Vagina (tissue), 2 donors: ENCODE measurements at regions not wholly inside any gene's neighbourhood (a gene's known extent, or its start where the extent isn't known, plus 50 kb on each side); places are given as distances from the start of the nearest gene placed in this dataset.

Source experiments
- DNase-seq, 2 donors: peaks; one replicate each; pipeline ENCODE4 v3.0.0-alpha.2; 2017; ENCODE audit errors: extremely low spot score in 2 of 2
- H3K27ac ChIP-seq: fragments of 200-600 bp; sonication (generic); one replicate; pipeline ENCODE4 v1.5.1; 2019
- H3K27me3 ChIP-seq: fragments of 200-600 bp; sonication (generic); one replicate; pipeline ENCODE4 v1.5.1; 2019
- H3K36me3 ChIP-seq, 2 donors: fragments of 200-600 bp; sonication (generic); one replicate each; pipeline ENCODE4 v1.5.1; 2017 to 2019
- H3K4me1 ChIP-seq: fragments of 200-600 bp; sonication (generic); one replicate; pipeline ENCODE4 v1.5.1; 2019
- H3K4me3 ChIP-seq, 2 donors: fragments of 200-600 bp; sonication (generic); 1 replicate in 1 of 2; 2 replicates in 1 of 2; pipeline ENCODE4 v1.5.1; 2016 to 2019
- H3K9me3 ChIP-seq: fragments of 200-600 bp; sonication (generic); one replicate; pipeline ENCODE4 v1.5.1; 2019
- CTCF ChIP-seq, 3 experiments: fragments of 450-650 bp in 2 of 3; fragments of 200-600 bp in 1 of 3; sonication (generic) in 1 of 3; IDR thresholded peaks; one replicate each; pipeline ENCODE4 v1.5.1; 2017 to 2019; ENCODE audit warnings: antibody characterized with exemption in 3 of 3, mild to moderate bottlenecking in 2 of 3, moderate library complexity in 2 of 3
- POLR2A ChIP-seq, 2 donors: fragments of 450-650 bp; IDR thresholded peaks; one replicate each; pipeline ENCODE4 v1.6.1; 2017; ENCODE audit warnings: antibody characterized with exemption in 2 of 2, mild to moderate bottlenecking in 2 of 2, moderate library complexity in 2 of 2
- POLR2AphosphoS5 ChIP-seq, 2 donors: sonication (generic); formaldehyde crosslinking; IDR thresholded peaks; one replicate each; pipeline ENCODE4 v1.9.0; 2017; ENCODE audit warnings: antibody characterized with exemption in 2 of 2, mild to moderate bottlenecking in 2 of 2, low read depth in 1 of 2; ENCODE audit not compliant: insufficient read depth in 1 of 2
- intact Hi-C: fragments of 100-400 bp; cut with DNase I; formaldehyde crosslinking; loops from one replicate; pipeline ENCODE4 v1.15.1; 2023

DNA sequence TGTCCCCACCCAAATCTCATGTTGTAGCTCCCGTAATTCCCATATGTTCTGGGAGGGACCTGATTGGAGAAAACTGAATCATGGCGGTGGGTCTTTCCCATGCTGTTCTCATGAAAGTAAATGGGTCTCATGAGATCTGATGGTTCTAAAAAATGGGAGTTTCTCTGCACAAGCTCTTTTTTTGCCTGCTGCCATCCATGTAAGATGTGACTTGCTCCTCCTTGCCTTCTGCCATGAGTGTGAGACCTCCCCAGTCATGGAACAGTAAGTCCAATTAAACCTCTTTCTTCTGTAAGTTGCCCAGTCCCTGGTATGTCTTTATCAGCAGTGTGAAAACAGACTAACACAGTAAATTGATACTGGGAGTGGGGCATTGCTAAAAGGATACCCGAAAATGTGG is 1218.4 kb upstream of the CITED2 start:
- intact Hi-C loops = no loop called here
- Histone ChIP-seq H3K36me3 (no peaks in the 10 kb centered on the region), H3K9me3 (no peaks in the 10 kb centered on the region), H3K4me1 (no peaks in the 10 kb centered on the region), H3K27ac (no peak overlapping the region), H3K27me3 (no peaks in the 10 kb centered on the region), H3K4me3 (no peak overlapping the region)
- no peak for TF ChIP-seq POLR2AphosphoS5 (IDR thresholded peaks at IDR 0.05; ENCODE audit: insufficient read depth in 1 of 2, low read depth in 1 of 2)
- TF ChIP-seq POLR2A (IDR thresholded peaks at IDR 0.05) = no peak
- no peak for TF ChIP-seq CTCF (IDR thresholded peaks at IDR 0.05)
- no peak for DNase-seq

DNA sequence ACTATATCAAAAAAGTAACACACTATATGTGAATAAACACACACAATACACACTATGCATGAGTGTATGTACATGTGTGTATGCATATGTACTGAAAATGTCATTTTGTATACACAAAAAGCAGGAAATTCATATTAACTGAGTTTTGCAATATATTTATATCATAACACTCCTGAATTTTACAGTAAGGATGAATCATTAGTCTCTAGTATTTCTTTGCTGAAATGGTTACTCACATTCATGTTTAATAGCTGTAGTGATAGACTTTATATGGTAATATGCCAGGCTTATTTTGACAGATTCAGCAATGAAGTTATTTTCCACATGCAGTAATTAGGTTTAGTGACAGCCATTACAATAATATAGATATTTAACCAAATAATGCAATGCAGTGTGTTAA is 1216.2 kb upstream of the CITED2 start:
- H3K27ac ChIP-seq = no peak overlapping the region
- no peaks in the 10 kb centered on the region for H3K9me3 ChIP-seq
- intact Hi-C loops = no loop called here
- no peaks in the 10 kb centered on the region for H3K36me3 ChIP-seq
- H3K4me3 ChIP-seq = no peak overlapping the region
- H3K4me1 ChIP-seq = no peaks in the 10 kb centered on the region
- H3K27me3 ChIP-seq = no peaks in the 10 kb centered on the region
- no peak for DNase-seq
- TF ChIP-seq POLR2AphosphoS5 (IDR thresholded peaks at IDR 0.05; ENCODE audit: insufficient read depth in 1 of 2, low read depth in 1 of 2) = no peak
- no peak for TF ChIP-seq CTCF (IDR thresholded peaks at IDR 0.05)
- TF ChIP-seq POLR2A (IDR thresholded peaks at IDR 0.05) = no peak

DNA sequence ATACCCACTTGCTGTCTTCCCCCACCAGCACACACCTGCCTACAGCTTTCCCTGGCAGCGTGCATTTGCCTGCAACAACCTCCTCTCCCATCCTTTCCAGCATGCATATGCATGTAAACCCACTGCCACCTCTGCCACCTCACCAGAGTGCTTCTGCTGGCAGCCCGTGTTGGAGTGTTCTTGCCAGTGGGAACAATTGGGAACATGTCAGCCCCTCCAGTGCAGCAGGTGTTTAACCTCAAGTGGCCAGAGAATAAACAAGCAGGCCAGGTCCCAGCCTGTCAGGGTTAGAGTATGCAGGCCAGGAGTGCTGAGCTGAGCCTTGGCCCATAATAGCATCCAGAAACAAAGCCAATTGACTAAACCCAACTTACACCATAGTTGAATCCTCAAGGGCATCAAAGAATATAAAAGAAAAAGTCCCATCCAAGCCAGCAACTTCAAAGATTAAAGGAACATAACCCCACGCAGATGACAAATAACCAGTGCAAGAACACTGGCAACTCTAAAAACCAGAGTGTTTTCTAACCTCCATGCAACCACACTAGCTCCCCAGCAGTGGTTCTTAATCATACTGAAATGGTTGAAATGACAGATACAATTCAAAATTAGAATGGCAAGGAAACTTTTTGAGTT is 1212.1 kb upstream of the CITED2 start:
- TF ChIP-seq POLR2A (IDR thresholded peaks at IDR 0.05) (no peak), CTCF (IDR thresholded peaks at IDR 0.05) (no peak), POLR2AphosphoS5 (IDR thresholded peaks at IDR 0.05; ENCODE audit: insufficient read depth in 1 of 2, low read depth in 1 of 2) (no peak)
- Histone ChIP-seq H3K9me3 (no peaks in the 10 kb centered on the region), H3K4me1 (no peaks in the 10 kb centered on the region)

GRCh38 chr6:140581601-140582000 is 1207.2 kb upstream of the CITED2 start:
- no peaks in the 10 kb centered on the region for H3K27me3 ChIP-seq
- no peaks in the 10 kb centered on the region for H3K36me3 ChIP-seq
- H3K27ac ChIP-seq = no peak overlapping the region
- H3K4me1 ChIP-seq = no peaks in the 10 kb centered on the region
- intact Hi-C loops = no loop called here
- H3K4me3 ChIP-seq = no peak overlapping the region
- DNase-seq = no peak
- H3K9me3 ChIP-seq = no peaks in the 10 kb centered on the region
- TF ChIP-seq CTCF (IDR thresholded peaks at IDR 0.05) (no peak), POLR2A (IDR thresholded peaks at IDR 0.05) (no peak), POLR2AphosphoS5 (IDR thresholded peaks at IDR 0.05; ENCODE audit: insufficient read depth in 1 of 2, low read depth in 1 of 2) (no peak)

More for the DNA sequence above, 1212.1 kb upstream of the CITED2 start:
- Histone ChIP-seq H3K36me3 (no peaks in the 10 kb centered on the region), H3K4me3 (no peak overlapping the region), H3K27me3 (no peaks in the 10 kb centered on the region), H3K27ac (no peak overlapping the region)
- intact Hi-C loops = no loop called here
- DNase-seq = no peak

DNA sequence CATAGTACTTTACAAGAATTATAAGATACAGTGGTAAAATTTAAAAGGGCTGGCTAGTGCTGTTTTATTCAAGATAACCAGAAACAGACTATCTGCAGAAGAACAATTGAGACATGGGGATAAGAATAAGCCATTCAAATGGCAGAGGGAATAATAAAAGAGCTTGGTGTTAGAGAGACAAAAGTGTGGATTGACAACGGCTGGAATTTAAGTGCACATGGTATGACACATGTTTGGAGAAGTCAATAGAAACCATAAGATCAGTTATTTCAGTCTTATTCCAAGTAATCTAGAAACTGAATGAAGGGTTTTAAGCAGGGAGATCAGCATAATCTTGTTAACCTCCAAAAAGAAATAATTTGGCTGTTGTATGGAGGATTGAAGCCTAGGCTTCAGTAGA is 1205.5 kb upstream of the CITED2 start:
- TF ChIP-seq POLR2AphosphoS5 (IDR thresholded peaks at IDR 0.05; ENCODE audit: insufficient read depth in 1 of 2, low read depth in 1 of 2) (no peak), POLR2A (IDR thresholded peaks at IDR 0.05) (no peak), CTCF (IDR thresholded peaks at IDR 0.05) (no peak)
- Histone ChIP-seq H3K4me3 (no peak overlapping the region), H3K27ac (no peak overlapping the region), H3K36me3 (no peaks in the 10 kb centered on the region), H3K27me3 (no peaks in the 10 kb centered on the region), H3K9me3 (no peaks in the 10 kb centered on the region), H3K4me1 (no peaks in the 10 kb centered on the region)
- DNase-seq = no peak
- intact Hi-C loops = no loop called here
